Osteocyte (in vitro differentiated cells): ENCODE measurements at regions not wholly inside any gene's neighbourhood (a gene's known extent, or its start where the extent isn't known, plus 50 kb on each side); places are given as distances from the start of the nearest gene placed in this dataset.

Experiments
- DNase-seq: peaks from one replicate; pipeline ENCODE4 v3.0.0; 2021; ENCODE audit warnings: mixed read lengths; ENCODE audit not compliant: unreplicated experiment; ENCODE audit errors: extremely low spot score
- H3K27ac Mint-ChIP-seq: one replicate; pipeline ENCODE4 v1.8.0; 2021; ENCODE audit warnings: mild to moderate bottlenecking, mixed read lengths; ENCODE audit not compliant: unreplicated experiment
- H3K27me3 Mint-ChIP-seq: one replicate; pipeline ENCODE4 v1.8.0; 2021; ENCODE audit warnings: mixed read lengths; ENCODE audit not compliant: unreplicated experiment
- H3K36me3 Mint-ChIP-seq: one replicate; pipeline ENCODE4 v1.8.0; 2021; ENCODE audit warnings: mixed read lengths; ENCODE audit not compliant: unreplicated experiment
- H3K4me1 Mint-ChIP-seq: one replicate; pipeline ENCODE4 v1.8.0; 2021; ENCODE audit warnings: mixed read lengths; ENCODE audit not compliant: unreplicated experiment
- H3K4me3 Mint-ChIP-seq: one replicate; pipeline ENCODE4 v1.8.0; 2021; ENCODE audit warnings: mild to moderate bottlenecking, moderate library complexity, mixed read lengths; ENCODE audit not compliant: unreplicated experiment
- H3K9me3 Mint-ChIP-seq: one replicate; pipeline ENCODE4 v1.8.0; 2021; ENCODE audit warnings: mixed read lengths; ENCODE audit not compliant: unreplicated experiment
- CTCF ChIP-seq: fragments of 200-600 bp; sonication (generic); IDR thresholded peaks from 2 replicates; pipeline ENCODE4 v1.5.0; 2021; ENCODE audit warnings: antibody characterized with exemption, mild to moderate bottlenecking, moderate library complexity

GRCh38 chr4:187183826-187184225 is 460.2 kb upstream of the FAT1 start:
- Mint-ChIP-seq H3K4me3 (no peak overlapping the region), H3K27ac (no peak overlapping the region), H3K36me3 (no peaks in the 10 kb centered on the region), H3K27me3 (no peaks in the 10 kb centered on the region), H3K9me3 (no peaks in the 10 kb centered on the region), H3K4me1 (peaks cover 14% of the 10 kb centered on the region)
- DNase-seq, result no peak
- TF ChIP-seq CTCF, result no peak

DNA sequence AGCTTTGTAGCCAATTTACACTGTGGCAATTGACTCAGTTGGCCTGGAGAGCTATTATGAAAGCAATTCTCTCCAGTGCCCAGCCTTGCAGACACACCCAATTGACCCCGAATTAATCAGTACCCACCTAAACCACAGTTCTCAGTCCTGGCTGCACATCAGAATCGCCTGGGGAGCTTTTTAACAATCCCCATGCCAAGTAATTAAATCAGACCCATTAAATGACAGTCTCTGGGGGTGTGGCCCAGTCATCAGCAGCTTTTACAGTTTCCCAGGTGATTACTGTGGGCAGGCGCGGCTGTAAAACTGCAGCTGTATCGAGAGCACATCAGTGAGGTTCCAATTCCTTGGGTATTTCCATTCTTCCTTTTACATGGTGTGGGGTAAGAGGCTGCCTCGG is 460.9 kb upstream of the FAT1 start:
- H3K36me3 Mint-ChIP-seq, result no peaks in the 10 kb centered on the region
- H3K4me1 Mint-ChIP-seq, result peaks cover 7% of the 10 kb centered on the region
- DNase-seq, result no peak
- TF ChIP-seq CTCF, result no peak
- H3K27ac Mint-ChIP-seq, result no peak overlapping the region
- H3K9me3 Mint-ChIP-seq, result no peaks in the 10 kb centered on the region
- no peak overlapping the region for H3K4me3 Mint-ChIP-seq
- H3K27me3 Mint-ChIP-seq, result no peaks in the 10 kb centered on the region

DNA sequence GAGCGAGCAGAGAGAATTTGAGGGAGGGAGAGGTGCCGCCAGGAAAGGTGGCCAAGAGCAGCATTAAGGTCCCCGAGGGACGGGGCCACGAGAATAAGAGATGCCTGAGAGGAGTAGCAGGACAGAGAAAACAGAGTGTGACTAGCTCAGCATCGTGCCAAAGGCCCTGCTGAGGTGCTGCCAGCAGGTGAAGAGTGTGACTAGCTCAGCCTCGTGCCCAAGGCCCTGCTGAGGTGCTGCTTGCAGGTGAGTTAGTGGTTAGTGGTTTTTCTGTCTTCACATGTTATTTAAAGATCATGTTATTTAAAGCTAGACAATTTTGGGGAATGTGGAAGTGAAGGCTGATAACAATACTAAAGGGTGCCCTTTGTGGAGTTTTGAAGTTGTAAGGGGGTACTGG is 464.5 kb upstream of the FAT1 start:
- no peak overlapping the region for H3K27ac Mint-ChIP-seq
- H3K27me3 Mint-ChIP-seq, result no peaks in the 10 kb centered on the region
- H3K9me3 Mint-ChIP-seq, result no peaks in the 10 kb centered on the region
- no peak for DNase-seq
- TF ChIP-seq CTCF, result no peak
- H3K4me1 Mint-ChIP-seq, result peaks cover 2% of the 10 kb centered on the region
- H3K4me3 Mint-ChIP-seq, result no peak overlapping the region
- H3K36me3 Mint-ChIP-seq, result no peaks in the 10 kb centered on the region

- no peaks in the 10 kb centered on the region for H3K36me3 Mint-ChIP-seq
- H3K4me1 Mint-ChIP-seq, result no peaks in the 10 kb centered on the region
- no peaks in the 10 kb centered on the region for H3K9me3 Mint-ChIP-seq
- H3K4me3 Mint-ChIP-seq, result no peak overlapping the region
- no peak overlapping the region for H3K27ac Mint-ChIP-seq
- TF ChIP-seq CTCF, result no peak
- no peak for DNase-seq
- H3K27me3 Mint-ChIP-seq, result no peaks in the 10 kb centered on the region
Observed at GRCh38 chr4:187188741-187189140, 465.1 kb upstream of the FAT1 start.

DNA sequence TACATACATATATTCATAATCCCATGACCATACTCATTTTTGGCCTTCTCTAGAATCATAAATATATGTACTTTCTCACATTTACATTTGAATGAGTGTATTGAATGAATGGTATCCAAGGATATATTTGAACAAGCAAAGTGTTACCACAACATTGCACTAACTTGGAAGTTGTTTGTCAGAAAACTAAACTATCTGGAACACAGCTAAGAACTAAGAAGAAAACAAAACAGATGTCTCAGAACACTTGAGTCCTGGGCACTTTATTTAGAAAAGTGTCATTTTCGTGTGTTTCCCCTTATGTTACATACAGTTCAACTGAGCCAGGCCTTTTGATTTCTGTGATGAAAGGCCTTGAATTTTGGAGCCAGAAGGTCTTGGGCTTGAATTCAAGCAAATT is 466.7 kb upstream of the FAT1 start:
- H3K27ac Mint-ChIP-seq, result no peak overlapping the region
- H3K9me3 Mint-ChIP-seq, result no peaks in the 10 kb centered on the region
- no peaks in the 10 kb centered on the region for H3K4me1 Mint-ChIP-seq
- no peak overlapping the region for H3K4me3 Mint-ChIP-seq
- no peaks in the 10 kb centered on the region for H3K27me3 Mint-ChIP-seq
- TF ChIP-seq CTCF, result no peak
- H3K36me3 Mint-ChIP-seq, result no peaks in the 10 kb centered on the region
- no peak for DNase-seq
